ENCODE measurements at regions not wholly inside any gene's neighbourhood (a gene's known extent, or its start where the extent isn't known, plus 50 kb on each side); places are given as distances from the start of the nearest gene placed in this dataset.
"Not testable (repeated sequence)": the region's sequence is repeated elsewhere in the genome, so short reads cannot be mapped to it uniquely, and the experiment has no call there.

DNA sequence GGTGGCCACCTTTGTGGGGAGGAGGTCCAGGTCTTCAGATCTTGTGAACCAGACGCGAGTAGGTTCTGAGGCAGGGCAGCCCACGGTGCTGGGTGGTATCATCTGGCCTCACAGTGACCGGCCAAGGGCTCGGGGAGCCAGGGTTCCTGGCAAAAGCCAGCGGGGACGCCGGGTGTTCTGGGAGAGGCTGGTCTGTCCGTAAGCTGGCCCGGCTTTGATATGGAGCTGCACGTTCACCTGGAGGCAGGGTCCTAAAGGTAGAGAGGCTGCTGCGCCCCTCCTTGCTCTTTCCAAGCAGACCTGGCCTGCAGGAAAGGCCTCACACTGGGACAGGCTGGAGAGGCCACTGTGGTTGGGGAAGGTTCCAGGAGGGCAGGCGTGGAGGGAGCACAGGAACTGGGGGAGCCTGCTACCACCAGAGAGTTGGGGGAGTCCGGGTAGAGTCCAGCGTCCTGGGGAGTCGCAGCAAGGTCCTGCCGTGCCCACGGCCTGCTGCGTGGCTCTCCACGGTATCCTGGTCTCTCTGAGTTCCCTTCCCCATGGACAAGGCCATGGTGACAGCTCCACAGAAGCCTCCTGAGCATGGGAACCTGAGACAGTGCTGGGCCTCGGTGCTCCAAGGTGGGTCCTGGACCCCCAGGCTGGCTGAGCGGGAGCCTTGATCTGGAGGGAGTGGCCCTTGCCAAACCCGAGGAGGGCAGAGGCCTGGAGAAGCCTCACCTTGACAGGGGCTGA lies 452.4 kb upstream of the B3GAT1 start:
- DNase-seq, result no peak

DNA sequence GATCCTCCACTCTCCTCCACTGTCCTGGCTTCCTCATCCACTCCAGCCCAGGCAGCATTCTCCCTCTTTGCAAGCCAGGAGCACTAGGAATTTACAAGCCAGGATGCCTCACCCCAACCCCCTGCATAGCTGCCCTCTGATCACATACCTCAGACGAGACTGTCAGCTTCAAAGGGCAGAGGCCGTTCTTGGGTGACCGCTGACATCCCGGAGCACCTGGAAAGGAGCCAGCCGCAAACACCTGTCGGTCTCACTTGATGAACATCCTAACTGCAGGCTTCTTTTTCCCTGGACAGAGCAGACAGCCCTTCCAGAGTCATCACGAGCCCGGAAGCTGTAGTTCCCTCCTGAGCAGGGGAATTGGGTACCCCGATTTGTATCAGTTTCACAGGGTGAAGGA lies 451.3 kb upstream of the B3GAT1 start:
- DNase-seq, result no peak

DNA sequence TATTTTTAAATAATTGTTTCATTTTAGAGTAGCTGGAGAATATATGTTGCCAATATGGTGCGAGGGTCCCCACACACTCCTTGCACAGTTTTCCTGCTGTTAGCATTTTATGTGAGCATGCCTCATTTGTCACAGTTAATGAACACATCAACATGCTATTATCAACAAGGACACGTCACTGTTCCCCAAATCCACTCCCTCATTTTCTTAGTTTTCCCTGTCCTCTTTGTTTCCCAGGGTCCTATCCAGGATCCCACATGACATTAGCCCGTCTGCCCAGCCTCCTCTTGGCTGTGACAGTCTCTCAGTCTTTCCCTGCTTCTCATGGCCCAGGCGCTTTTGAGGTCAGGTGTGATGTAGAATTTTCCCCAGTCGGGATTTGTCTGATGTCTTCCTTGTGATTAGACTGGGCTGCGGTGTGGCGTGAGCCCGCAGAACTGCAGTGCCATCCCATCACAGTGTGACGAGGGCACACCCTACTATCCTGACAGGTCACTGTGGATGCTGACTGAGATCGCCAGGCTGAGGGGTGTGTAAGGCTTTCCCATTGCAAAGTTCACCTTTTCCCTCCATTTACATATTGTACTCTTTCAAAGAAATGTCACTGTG lies 450.6 kb upstream of the B3GAT1 start:
- no peak for DNase-seq

DNA sequence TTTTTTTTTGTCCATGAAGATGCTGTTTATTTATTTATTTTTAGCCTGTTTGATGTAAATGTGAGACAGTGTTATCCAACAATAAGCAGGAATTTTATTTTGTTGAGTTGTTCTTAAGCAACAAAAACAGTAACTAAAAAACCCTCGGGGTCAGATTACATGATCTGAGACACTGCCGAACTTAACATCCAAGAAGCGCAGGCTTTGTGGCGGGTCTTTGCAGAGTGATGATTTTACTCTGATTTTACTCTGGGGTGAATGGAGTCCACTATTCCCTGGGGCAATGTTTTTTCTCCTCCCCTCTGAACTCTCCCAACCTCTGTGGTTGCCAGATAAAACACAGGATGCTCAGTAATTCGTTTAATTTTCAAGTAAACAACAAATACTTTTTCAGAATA lies 450.1 kb upstream of the B3GAT1 start:
- no peak for DNase-seq

DNA sequence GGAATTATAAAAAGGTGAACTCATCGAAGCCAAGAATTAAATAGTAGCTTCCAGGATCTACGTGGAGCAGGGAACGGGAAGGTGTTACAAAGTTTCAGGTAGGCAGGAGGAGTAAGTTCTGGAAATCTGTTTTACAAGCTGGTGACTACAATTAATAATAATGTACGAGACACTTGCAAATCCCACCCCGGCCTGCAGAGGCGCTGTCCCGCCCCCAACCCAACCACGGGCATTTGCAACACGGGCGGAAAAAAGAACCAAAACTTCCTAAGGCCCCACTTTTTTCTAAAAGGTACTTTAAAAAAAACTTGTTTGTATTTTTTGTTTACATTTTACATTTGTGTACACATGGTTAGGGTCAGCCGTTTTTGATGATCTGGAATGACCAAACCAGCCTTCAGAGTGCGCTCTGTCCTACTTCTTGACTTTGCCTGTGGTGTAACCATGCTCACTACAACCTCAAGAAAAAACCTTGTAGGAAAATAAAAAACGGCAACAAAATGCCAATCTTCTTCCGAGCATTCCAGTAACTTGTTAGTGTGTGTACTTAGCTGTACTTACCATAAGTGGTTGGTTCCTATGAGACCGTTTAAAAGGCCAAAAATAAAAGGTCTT lies 449.6 kb upstream of the B3GAT1 start:
- DNase-seq, result no peak

DNA sequence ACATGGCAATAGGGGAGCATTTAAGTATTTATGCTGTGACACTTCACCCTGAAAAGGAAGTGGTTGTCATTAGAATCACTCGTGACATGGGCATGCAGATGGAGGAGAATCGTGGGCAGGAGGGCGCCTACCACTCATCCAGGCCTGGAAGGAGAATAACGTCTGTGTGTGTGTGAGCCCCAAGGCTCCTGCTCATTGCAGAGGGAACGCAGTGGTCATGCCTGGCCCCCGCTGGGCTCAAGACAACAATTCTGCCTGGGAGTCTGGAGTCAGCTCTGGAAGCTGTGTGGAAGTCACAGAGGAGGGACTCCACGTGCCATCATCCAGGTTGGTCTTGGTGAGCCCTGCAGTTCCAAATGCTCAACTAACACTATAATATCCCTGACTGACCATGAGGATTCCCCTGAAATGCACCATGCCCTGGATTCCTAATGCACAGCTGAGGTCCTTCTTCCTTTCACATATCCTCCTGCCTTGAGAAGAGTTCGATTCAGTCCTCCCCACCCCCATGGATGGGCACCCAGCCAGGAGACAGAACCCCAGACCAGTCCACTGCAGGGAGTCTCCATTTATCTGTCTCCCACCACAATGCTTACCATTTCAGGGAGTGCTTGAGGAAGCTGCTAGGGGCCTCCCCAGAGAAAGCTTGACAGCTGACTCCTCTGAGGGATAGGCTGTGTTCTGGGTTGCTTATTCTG lies 446.9 kb upstream of the B3GAT1 start:
- no peak for DNase-seq

DNA sequence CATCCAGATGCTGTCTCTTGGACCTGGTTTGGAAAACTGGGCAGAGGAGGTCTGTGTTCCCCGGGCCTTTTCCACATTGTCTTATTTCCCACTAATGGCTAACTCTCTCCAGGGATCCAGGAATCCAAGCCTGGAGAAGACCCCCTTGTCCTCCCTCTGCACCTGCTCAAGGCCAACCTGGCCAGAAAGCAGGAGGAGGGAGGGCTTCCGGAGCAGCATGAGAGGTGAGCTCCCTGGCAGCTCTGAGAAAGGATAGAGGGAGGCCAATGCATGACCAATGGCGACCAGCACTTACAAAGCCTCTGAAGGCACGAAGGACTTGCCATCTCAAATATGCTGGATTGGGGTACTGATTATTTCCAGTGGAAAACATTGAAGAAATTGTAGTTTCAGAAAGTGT lies 445.0 kb upstream of the B3GAT1 start:
- no peak for DNase-seq

DNA sequence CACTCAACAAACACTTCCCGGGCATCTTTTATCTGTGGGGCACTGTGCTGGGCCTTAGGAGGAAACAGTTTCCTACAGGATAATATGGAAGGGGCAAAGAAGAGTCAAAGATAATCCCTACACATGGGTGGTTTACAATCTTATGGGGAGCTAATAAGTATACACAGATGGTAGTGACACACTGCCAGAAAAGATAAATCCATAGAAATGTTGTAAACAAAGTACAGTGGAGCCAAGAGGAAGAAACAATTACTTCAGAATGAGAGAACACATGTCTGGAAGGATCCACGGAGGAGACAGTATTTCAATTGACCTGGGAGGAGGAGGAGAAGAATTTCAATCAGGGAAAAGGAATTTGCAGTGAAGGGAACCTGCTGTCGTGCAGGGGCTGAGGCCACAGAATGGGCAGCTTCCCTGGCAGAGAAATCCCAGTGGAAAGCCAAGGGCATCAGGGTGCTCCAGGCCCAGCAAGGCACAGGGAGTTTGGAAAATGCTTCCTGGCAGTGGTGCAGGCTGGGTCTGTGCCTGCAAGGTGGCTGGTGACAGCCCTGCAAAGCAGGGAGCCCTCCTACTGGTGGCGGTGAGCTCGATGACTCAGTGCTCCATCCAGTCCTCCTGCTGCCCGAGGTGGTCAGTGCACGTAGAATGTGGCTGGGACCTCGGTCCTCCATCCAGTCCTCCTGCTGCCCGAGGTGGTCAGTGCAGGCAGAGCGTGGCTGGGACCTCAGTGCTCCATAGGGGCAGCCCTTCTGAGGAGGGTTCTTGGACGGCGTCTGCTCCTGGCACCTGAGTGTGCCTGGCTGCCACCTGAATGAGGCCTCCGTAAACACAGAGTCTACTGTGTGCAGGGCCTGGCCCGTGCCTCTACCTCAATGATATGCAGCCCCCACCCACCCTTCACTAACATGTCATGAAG lies 444.3 kb upstream of the B3GAT1 start:
- no peak for DNase-seq

DNA sequence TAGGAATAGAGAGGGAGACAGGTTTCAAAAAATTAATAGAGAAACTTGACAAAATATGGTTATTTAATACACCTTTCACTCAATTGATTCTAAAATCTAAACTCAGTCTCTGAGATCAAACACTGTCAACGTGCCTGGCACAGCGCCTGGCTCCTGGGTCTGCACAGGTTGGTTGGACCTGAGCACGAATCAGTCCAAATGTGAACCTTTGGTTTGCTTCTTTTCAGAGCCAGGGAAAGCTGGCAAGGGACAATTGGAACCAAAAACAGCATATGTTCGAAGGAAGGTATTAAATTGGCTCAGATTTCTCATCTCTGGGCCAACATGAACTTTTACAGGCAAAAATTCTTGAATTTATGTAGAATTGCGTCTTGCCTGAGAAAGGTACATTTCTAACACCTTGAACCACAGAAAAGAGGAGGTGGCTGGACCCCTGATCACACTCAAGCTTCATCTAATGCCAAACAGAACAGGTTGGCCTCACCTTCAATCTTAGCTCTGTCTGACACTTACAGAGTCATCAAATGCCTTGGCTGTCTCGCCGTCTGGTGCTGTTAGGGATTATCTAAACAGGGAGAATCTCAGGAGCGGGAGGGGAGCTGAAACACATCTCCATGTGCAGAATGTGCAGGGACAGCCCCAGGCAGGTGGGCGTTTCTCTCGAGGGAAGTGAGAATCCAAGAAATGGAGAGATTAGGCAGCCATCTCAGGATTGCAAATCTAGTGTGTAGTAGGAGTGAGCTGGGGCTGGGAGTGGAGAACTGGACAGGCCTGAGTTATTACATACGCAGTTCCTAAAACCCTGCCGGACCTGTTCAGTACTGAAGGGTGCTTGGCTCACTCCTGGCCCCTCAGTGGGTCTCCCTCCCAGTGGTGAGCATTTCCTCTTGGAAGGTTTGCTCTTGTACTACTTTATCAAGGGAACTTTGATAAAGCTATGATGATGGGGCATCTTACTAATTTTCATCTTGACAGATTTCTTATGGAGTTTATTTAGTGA lies 442.2 kb upstream of the B3GAT1 start:
- DNase-seq, result no peak

DNA sequence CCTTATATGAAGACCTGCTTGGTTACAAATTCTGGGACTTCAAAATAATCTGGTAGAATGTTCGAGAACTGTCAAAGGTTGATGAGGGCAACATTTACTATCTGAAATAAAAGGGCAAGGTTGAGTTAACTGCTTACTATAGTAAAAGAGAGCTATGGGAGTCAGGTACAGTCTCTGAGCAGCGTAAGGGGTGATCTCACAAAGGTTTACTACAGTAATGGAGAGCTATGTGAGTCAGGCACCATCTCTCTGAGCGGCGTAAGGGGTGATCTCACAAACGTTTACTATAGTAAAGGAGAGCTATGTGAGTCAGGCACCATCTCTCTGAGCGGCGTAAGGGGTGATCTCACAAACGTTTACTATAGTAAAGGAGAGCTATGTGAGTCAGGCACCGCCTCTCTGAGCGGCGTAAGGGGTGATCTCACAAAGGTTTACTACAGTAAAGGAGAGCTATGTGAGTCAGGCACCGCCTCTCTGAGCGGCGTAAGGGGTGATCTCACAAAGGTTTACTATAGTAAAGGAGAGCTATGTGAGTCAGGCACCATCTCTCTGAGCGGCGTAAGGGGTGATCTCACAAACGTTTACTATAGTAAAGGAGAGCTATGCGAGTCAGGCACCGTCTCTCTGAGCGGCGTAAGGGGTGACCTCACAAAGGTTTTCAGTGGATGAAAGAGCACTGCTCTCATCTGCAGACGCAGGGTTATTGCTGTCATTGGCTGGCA lies 439.6 kb upstream of the B3GAT1 start:
- DNase-seq, result not testable (repeated sequence)

DNA sequence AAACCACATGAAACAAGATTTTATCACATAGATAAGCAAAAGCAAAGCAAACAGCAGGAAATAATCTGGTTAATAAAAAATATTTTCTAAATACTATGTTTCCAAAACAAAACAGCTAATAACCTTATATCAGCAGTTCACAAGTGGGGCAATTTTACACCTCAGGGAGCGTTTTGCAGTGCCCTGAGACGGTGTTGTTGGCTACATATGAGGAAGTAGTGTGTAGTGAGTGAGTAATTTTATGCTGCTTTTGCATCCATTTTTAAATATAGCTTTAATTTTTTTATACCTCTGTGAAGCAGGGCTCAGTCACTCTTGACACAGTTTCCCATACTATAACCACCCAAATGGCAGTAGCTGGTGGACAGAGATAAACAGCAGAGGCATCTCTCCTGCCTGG lies 438.5 kb upstream of the B3GAT1 start:
- DNase-seq, result no peak

DNA sequence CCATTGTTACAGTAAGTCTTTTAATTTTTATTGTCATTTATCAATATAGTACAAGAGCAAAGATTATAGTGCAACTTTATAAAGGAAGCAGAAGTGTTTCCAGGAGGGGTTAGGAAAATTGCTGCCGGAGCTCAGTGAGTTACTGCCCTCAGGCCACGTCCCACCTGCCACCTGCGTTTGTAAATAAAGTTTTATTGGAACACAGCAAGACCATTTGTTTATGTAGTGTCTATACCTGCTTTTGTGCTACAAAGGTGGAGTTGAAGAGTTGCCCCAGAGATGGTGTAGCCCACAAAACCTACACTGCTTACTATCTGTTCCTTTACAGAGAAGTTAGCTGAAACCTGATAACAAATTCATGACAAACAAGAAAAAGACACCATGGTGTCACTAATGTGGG lies 437.8 kb upstream of the B3GAT1 start:
- DNase-seq, result no peak

DNA sequence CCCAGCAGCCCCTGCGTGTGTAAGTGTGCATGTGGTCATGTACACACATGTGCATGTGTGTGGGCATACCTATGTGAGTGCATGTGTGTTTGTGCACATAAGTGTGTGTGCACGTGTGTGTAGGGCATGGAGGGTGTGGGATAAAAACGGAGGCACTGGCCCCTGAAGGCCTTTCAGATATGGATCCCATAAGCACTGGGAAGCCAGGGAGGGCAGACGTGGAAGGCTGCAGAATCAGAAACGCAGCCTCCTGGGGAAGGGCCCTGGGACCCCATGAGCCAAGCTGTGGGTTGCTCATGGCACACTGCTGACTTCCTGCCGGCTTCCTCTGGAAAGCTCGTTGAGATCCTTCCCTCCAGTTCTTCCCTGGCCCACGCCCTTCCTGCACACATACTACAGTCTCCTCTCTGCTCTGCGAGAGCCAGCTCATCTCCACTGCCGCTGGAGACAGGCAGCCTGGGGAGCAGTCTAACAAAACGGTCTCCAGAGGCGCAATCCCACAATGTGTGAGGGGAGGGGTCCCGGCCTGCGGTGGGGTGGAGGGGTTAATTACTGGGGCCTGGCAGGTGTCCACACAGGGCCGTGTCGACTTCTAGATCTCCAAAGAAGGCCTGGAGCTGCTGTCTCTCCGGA lies 435.2 kb upstream of the B3GAT1 start:
- DNase-seq, result no peak

DNA sequence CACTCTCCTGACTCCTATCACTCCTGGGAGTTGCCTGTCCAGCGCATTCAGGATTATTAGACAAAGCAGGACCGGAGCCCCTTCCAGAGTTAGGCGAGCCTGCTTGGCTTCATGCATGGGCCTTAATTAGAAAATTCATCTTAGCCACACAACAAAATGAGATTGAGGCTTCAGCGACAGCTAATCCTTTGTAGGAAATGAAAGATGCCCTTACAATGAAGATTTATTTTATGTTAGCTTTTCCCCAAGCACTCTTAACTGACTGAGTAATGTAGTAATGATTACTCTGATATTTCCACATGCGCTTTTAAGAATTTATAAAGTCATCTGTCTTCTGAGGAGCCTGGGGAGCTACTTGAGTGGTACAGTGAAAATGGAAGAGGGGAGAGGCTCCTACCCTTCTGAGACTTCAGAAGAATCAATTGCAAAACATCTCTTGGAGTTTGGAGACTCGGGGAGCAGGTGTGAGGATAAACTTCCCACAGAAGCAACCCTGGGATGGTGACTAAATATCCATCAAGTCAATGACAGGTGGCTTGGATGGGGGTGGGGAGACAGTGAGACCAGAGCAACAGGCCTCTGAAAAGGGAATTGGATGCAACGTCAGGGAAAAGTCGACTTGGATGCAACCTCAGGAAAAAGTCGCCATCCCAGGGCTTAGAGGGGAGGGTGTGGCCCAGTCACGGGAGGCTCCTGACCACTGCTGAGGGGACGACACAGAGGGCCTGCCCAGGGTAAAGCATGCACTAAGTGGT lies 434.5 kb upstream of the B3GAT1 start:
- no peak for DNase-seq

DNA sequence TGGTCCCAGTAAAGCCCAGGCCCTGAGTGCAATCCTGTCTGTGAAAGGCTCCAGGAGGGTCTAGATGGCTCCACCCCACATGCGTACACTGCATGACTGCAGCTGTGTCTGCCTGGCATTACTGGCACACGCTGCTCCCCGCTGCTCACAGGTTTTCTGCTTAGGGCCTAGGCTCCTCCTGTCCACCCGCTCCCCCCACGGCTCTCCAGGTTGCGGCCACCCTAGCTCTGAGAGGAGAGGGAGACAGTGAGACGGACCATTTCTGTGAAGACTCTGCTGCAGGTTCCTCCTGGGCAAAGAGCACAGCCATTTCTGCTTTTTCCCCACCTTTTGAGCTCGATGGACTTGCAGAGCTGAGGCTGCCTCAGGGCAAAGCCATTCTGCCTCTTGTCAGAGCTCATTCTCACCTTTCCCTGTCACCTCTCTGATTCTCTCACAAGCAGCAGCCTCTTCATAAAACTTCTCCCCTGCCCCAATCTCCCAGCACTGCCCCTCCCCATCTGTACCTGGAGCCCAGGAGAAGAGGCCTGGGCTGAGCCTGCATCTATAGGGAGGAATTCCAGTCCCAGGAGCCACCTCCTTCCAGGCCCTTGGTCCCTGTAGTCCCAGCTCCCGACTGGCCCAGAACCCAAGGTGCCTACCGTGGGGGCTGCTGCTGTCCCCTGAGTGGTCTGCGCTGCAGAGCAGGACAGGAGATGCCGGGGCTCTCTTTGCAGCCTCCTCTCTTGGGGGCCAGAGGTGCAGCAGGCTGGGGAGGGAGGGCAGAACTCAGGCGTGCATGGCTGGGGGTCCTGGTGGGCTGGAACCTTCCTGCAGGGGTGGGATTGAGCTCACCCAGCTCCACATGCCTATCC lies 433.7 kb upstream of the B3GAT1 start:
- DNase-seq, result no peak

DNA sequence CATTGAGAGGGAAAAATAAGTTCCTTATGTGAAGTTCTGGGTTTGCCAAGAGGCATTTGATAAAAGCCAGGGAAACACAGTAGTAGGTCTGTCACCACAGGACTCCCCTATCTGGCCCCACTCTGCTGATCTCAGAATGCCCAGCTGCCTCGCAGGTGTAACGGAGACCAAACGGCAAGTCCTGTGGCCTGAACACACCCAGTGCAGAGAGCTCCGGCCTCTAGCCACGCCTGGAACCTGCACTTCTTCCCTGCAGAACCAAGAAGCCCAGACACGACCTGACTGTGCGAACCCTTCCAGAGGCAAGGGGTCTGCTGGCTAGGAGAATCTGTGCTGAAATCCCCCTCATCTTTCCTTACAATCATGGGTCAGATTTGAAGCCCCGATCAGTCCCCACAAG lies 432.8 kb upstream of the B3GAT1 start:
- no peak for DNase-seq

DNA sequence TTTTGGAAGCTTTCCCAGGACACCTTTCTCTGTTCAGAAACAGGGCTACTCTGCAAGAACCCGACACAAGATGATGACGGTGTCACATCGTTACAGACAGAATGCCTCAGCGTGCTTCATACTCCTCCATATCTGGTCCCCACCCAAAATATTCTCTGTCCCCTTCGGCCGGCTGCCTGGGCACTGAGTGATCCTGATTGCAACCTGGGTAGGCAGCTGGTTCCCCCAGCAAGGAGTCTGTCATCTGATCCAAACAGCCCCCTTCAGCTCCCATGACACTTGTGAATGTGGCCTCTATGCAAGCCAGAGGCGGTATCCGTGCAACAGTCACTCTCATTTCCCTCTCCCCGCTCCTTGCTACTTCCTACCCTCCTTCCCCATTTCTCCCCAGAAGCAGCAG lies 431.7 kb upstream of the B3GAT1 start:
- DNase-seq, result no peak

DNA sequence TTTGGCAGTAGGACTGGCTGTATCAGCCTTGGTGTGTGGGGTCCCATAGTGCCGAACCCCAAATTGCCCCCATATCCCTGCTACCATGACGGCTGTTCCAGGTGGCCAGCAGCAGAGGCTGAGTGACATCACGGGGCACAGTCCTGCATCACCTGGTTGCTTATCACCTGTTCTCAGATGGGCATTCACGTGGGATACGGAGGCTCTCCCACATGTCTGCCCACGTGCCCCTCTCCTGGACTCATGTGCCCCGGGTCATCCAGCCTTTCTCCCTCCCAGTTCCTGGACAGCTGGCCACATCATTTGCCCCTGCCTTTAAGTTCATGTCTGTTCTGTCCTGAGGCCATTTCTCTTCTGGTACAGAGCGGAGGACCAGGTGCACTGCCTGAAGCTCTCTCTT lies 431.0 kb upstream of the B3GAT1 start:
- no peak for DNase-seq

DNA sequence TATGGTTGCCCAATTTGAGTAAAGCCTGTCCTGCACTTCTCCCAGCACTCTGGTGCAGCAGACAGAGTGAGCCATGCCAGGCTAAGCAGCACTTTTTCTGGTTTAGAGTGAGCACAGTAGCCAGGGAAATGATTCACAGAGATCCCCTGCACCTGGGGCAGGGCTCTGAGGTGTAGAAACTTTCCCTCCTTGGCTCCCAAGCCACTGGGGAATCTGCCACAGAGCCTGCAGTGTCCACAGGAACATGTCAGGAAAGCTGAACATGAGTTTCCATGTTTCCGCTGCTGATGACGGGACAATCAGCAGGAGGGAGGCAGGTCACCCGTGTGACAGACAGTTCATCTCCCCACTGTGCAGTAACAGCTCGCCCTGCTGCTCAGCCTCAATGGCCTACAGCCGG lies 429.9 kb upstream of the B3GAT1 start:
- no peak for DNase-seq
